Central memory CD8-positive, alpha-beta T cell (primary cell): ENCODE measurements at regions not wholly inside any gene's neighbourhood (a gene's known extent, or its start where the extent isn't known, plus 50 kb on each side); places are given as distances from the start of the nearest gene placed in this dataset.

ENCODE experiments used
- ATAC-seq: fragments of 150-1000 bp; cut with Tn5 transposase; replicated peaks from 2 replicates; pipeline ENCODE4 v1.10.0; 2022; ENCODE audit warnings: mild to moderate bottlenecking, moderate FRiP score, moderate number of reproducible peaks; ENCODE audit not compliant: poor library complexity, severe bottlenecking; ENCODE audit errors: extremely low read depth
- DNase-seq, 2 donors: peaks; one replicate each; pipeline ENCODE4 v3.0.0; 2021; ENCODE audit warnings: low spot score in 2 of 2
- H3K27ac Mint-ChIP-seq: one replicate; pipeline ENCODE4 v1.8.0; 2022; ENCODE audit warnings: low read depth, mild to moderate bottlenecking, moderate library complexity, mixed read lengths
- H3K27me3 Mint-ChIP-seq: one replicate; pipeline ENCODE4 v1.8.0; 2022; ENCODE audit warnings: mixed read lengths
- H3K36me3 Mint-ChIP-seq: one replicate; pipeline ENCODE4 v1.8.0; 2022; ENCODE audit warnings: mild to moderate bottlenecking, moderate library complexity, mixed read lengths; ENCODE audit not compliant: insufficient read depth
- H3K4me1 Mint-ChIP-seq: one replicate; pipeline ENCODE4 v1.8.0; 2022; ENCODE audit warnings: mixed read lengths
- H3K4me3 Mint-ChIP-seq: one replicate; pipeline ENCODE4 v1.8.0; 2022; ENCODE audit warnings: mild to moderate bottlenecking, moderate library complexity, mixed read lengths
- H3K9me3 Mint-ChIP-seq: one replicate; pipeline ENCODE4 v1.8.0; 2022; ENCODE audit warnings: mixed read lengths

DNA sequence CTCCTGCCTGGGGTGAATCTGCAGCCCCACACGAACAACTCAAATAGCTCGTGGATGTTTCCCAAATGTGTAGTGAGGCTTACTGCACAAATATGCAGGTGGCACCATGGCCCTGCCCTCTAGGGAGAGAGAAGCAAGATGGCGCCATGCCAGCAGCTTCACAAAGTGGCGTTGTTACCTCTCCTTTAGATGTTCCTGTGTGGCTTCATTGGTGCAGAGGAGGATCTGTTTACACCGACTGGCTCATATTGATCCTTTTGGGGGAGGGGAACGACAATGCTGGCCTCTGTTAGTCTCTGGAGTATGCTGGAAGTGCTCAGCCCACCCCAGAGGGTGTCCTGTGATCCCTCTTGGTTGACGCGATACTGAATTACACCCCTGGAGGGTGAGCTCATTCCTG, 99.5 kb upstream of the GATA6 start:
- H3K27me3 Mint-ChIP-seq = peaks cover 11% of the 10 kb centered on the region
- ATAC-seq = no peak
- H3K4me3 Mint-ChIP-seq = no peak overlapping the region
- H3K36me3 Mint-ChIP-seq = no peaks in the 10 kb centered on the region
- H3K4me1 Mint-ChIP-seq = no peaks in the 10 kb centered on the region
- H3K27ac Mint-ChIP-seq = no peak overlapping the region
- no peak for DNase-seq
- peaks cover 5% of the 10 kb centered on the region for H3K9me3 Mint-ChIP-seq

DNA sequence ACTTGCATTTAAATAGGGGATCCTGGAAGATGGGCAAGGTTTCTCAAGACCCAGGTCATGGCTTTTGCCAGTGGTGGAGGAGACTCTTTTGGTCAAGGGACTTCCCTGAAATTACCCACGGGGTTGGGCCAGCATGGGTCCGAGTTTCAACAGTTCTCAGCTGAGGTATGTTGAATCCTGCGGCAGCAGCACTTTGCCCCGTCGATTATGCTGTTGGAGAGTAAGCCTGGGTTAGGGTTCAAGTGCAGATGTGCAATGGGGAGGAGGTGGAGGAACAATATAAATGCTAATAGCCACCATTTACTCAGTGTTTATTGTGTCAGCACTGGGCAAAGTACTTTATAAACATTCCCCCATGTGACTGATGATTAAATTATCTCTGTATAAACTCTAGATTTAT, 96.0 kb upstream of the GATA6 start:
- peaks cover 5% of the 10 kb centered on the region for H3K9me3 Mint-ChIP-seq
- H3K27ac Mint-ChIP-seq = no peak overlapping the region
- no peaks in the 10 kb centered on the region for H3K4me1 Mint-ChIP-seq
- H3K4me3 Mint-ChIP-seq = no peak overlapping the region
- H3K36me3 Mint-ChIP-seq = no peaks in the 10 kb centered on the region
- H3K27me3 Mint-ChIP-seq = no peaks in the 10 kb centered on the region
- ATAC-seq = no peak
- DNase-seq = no peak

DNA sequence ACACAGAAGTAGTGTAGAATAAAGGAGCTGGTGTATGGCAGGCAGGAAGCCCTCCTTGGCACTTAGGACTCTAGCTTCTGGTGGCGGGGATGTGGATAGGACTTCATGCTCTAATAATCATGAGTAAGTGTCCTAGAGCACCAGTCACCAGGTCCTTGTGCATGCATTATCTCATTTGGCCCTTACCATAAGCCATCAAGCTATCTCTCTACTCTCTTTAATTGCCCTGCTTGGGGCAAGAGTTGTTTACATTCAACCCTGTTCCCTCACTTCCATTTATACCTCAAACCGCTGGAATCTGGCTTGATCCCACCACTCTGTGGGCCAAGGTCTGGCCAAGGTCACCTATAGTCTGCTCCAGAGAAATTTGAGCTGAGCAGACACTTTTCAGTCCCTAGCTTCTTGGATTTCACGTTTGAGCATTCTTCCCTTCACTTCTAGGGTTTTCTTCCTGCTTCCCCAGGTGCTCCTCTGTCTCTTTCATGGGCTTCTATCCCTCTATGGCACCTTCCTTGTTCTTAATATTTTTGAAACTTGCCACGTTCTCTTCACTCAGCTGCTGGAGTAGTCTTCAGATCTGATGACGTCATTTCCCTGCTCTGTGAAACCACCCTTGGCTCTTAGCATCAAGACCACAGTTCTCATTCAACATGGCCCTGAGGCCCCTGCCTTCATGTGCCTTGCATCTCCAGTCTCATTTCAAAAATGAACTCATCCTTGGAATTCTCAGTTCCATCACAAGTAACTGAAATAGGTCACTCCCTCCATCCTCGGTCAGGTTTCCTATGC, 94.9 kb upstream of the GATA6 start:
- no peaks in the 10 kb centered on the region for H3K4me1 Mint-ChIP-seq
- no peak overlapping the region for H3K4me3 Mint-ChIP-seq
- no peak overlapping the region for H3K27ac Mint-ChIP-seq
- ATAC-seq (no peak), DNase-seq (no peak)
- no peaks in the 10 kb centered on the region for H3K27me3 Mint-ChIP-seq
- peaks cover 5% of the 10 kb centered on the region for H3K9me3 Mint-ChIP-seq
- no peaks in the 10 kb centered on the region for H3K36me3 Mint-ChIP-seq

DNA sequence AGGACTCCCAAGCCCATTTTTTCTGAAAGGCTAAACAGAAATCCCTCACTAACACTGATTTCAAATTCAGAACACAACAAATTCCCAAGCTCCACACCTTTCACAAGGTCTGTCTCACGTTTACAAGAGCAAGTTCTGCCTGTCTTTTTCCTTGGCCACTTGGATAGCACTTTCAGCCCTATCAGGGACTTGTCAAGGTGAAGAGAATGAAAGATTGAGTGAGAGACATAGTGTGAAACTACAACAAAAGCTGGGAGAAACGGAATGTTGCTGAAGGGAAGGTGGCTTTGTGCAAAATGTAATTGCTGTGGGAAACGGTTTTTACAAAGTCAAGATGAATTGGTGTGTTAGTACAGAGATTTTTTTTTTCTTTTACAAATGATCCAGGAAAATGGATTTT, 89.4 kb upstream of the GATA6 start:
- DNase-seq (no peak), ATAC-seq (no peak)
- Mint-ChIP-seq H3K27me3 (peaks cover 16% of the 10 kb centered on the region), H3K9me3 (no peaks in the 10 kb centered on the region), H3K27ac (no peak overlapping the region), H3K36me3 (no peaks in the 10 kb centered on the region), H3K4me1 (no peaks in the 10 kb centered on the region), H3K4me3 (no peak overlapping the region)

DNA sequence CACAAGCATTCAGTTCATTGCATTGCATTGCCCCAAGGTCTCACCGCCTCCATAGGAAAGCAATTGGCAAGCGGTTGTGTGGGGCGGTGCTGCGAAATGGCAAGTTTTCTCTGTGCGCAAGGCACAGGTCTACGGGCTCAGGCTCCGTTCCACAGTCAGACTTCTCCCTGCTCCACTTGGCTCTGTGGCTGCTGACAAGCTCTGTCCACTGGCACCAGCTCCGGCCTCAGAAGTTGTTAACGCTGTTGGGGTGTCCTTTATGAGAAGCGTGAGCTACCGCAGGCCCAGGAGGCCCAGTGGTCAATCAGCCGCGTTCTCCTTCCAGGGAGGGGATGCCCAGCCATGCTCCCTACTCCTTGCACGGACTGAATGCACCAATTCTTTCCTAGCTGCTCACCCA, 87.0 kb upstream of the GATA6 start:
- no peak overlapping the region for H3K4me3 Mint-ChIP-seq
- no peaks in the 10 kb centered on the region for H3K36me3 Mint-ChIP-seq
- H3K27me3 Mint-ChIP-seq = peaks cover 27% of the 10 kb centered on the region
- no peaks in the 10 kb centered on the region for H3K9me3 Mint-ChIP-seq
- H3K27ac Mint-ChIP-seq = no peak overlapping the region
- no peaks in the 10 kb centered on the region for H3K4me1 Mint-ChIP-seq
- ATAC-seq (no peak), DNase-seq (no peak)

DNA sequence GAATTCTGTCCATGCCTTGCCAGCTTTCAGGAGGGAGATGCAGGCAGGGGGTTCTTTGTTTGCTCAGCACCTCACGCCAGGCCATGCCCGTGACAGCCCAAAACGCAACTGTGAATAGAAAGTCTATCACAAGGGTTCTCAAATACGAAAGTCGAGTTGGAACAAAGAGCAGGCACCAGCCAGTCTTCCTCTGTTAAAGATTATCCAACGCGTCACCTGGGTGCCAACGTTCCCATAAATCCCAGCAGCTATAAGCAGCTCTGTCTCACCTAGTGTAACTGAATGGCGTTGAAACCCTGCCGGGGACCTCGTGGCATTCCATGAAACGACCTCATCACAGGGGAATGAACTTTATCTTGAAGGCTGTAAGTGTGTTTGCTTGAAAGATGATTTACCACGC, 84.8 kb upstream of the GATA6 start:
- Mint-ChIP-seq H3K4me3 (no peak overlapping the region), H3K4me1 (no peaks in the 10 kb centered on the region), H3K27ac (no peak overlapping the region), H3K9me3 (no peaks in the 10 kb centered on the region), H3K36me3 (no peaks in the 10 kb centered on the region), H3K27me3 (peaks cover 27% of the 10 kb centered on the region)
- DNase-seq (no peak), ATAC-seq (no peak)

DNA sequence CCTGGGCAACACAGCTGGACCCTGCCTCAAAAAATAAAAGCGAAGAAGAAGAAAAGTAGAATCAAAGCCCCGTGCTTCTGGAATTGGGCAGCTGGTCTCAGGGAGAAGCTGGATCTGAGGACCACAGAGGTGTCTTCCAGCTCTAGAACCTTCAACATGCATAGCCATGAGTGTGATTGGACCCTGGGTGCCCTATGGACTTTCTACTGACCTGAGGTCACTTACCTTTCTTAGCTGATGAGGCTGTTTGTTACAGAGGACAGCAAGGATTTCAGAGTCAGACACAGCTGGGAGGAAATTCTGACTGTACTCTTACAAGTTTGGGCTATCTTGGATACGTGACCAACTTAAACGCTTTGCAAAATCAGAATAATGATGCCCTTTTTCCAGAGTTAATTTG, 82.4 kb upstream of the GATA6 start:
- ATAC-seq = no peak
- H3K4me3 Mint-ChIP-seq = no peak overlapping the region
- H3K9me3 Mint-ChIP-seq = no peaks in the 10 kb centered on the region
- H3K4me1 Mint-ChIP-seq = no peaks in the 10 kb centered on the region
- peaks cover 27% of the 10 kb centered on the region for H3K27me3 Mint-ChIP-seq
- DNase-seq = no peak
- no peak overlapping the region for H3K27ac Mint-ChIP-seq
- H3K36me3 Mint-ChIP-seq = no peaks in the 10 kb centered on the region

DNA sequence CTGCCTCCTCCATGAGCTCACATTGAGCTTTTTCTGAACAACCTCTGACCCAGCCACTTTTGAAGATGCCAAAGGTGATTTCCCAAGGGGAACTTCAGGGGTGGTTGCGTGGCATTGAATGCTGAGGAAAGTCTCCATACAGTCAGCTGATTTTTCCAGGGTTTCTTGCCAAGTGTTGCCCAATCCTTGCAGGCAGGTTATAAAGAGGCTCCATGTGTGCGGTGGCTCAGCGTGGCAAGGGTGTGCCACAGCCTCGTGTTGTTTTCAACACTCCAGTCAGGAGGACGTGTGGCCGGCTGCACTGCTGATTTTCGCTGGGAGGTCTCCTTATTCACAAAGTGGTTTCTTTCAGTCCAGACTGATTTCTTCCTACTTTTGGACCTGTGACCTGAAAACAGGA, 81.4 kb upstream of the GATA6 start:
- no peaks in the 10 kb centered on the region for H3K4me1 Mint-ChIP-seq

DNA sequence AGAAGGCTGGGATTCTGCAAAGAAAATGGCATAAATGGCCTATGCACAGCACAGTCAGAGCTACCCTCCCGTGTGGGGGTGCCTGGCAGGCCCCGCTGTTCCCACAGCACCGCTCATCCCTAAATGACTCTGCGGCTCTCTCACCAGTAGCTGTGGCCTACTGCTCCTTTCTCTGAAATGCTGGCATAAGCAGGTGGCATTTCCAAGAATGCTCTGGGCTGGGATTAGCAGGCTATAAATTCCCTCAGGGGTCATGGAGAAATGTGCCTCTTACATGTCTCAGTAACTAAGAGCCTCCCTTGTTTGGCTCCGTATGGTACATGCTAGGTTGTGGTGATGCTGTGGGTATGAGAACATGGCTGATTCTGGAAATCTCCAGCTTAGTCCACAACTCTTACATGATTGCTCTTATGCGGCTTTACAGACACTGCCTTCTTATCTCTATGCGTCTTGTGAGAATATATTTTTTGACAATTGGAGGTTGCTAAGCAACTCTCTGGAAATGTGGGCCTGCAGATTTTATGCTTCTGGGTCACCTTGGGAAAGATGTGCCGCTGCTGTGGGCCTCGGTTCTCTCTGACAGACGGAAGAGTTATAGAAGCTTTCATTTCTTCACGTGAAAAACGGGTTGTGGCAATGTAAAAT, 80.3 kb upstream of the GATA6 start:
- Mint-ChIP-seq H3K27me3 (peaks cover 32% of the 10 kb centered on the region), H3K4me3 (no peak overlapping the region), H3K4me1 (no peaks in the 10 kb centered on the region), H3K9me3 (no peaks in the 10 kb centered on the region), H3K27ac (no peak overlapping the region), H3K36me3 (no peaks in the 10 kb centered on the region)
- no peak for ATAC-seq
- DNase-seq = no peak

More for the DNA sequence above, 81.4 kb upstream of the GATA6 start:
- no peaks in the 10 kb centered on the region for H3K36me3 Mint-ChIP-seq
- H3K27me3 Mint-ChIP-seq = peaks cover 28% of the 10 kb centered on the region
- H3K9me3 Mint-ChIP-seq = no peaks in the 10 kb centered on the region
- H3K4me3 Mint-ChIP-seq = no peak overlapping the region
- no peak for ATAC-seq
- no peak overlapping the region for H3K27ac Mint-ChIP-seq
- no peak for DNase-seq

DNA sequence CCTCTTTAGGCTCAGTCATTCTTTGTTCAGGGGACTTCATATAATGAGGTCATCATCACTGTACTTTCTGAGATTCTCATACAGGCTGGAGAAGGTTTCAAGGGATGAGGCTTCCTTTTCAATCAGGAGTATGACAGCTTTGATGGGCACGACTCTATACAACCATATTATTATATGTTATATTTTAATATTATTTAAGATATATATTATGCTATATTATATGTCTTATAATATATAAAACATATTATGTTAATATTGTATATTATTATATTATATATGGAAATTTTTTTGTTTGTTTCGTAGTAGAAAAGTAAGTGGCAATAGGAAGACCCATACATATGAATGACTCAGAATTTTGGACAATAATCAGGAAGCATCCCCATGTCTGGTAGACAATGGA, 78.0 kb upstream of the GATA6 start:
- no peak overlapping the region for H3K4me3 Mint-ChIP-seq
- H3K27ac Mint-ChIP-seq = no peak overlapping the region
- H3K27me3 Mint-ChIP-seq = peaks cover 20% of the 10 kb centered on the region
- no peaks in the 10 kb centered on the region for H3K36me3 Mint-ChIP-seq
- DNase-seq (no peak), ATAC-seq (no peak)
- no peaks in the 10 kb centered on the region for H3K4me1 Mint-ChIP-seq
- H3K9me3 Mint-ChIP-seq = no peaks in the 10 kb centered on the region

DNA sequence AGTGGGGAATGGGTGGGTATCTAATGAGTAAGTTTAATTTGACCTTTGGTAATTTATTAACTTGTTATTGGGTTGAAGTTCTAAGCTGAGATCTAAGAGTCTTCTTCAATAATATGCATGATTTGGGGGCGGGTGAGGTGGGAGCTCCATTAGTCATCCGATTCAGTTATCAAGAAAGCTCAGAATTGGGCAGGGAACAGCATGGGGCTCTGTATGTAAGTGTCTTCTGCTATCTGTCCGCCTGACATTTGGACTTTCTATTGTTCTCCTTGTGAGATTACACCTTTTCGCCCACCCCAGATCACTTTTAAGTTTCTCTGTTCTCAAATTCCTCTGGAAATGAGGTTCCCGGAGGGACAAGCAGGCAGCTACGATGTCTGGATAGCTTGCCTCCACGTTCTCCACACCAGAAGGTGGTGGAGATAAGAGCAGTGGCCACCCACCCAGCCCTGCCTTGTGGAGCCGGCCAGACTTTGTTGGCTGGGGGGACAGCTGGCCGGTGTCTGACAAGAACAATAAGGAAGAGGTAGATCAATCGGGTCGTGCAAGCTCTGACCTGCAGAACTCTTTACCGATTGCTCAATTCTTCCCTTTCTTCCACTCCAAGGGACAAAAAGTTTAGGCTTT, 75.5 kb upstream of the GATA6 start:
- DNase-seq (no peak), ATAC-seq (no peak)
- Mint-ChIP-seq H3K27me3 (peaks cover 20% of the 10 kb centered on the region), H3K36me3 (no peaks in the 10 kb centered on the region), H3K4me1 (no peaks in the 10 kb centered on the region), H3K4me3 (no peak overlapping the region), H3K9me3 (no peaks in the 10 kb centered on the region), H3K27ac (no peak overlapping the region)

DNA sequence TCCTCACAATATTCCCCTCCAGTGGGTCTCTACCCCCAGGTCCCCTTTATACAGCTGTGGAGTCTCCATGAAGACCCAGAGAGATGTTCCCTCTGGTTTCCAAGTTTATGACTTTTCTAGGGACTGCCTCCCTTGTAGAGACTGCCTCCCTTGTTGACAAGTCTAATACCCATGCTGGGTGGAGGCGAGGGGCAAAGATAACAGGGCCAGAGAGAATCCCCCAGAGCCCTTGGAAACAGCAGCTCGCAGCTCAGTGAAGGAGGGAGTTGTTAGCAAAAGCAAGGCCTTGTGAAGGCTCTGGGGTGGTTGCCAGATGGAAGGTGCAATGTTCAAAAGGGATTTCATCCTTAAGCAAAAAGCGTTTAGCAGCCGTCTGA, 75.0 kb upstream of the GATA6 start:
- no peak for ATAC-seq
- no peaks in the 10 kb centered on the region for H3K36me3 Mint-ChIP-seq
- peaks cover 20% of the 10 kb centered on the region for H3K27me3 Mint-ChIP-seq
- H3K27ac Mint-ChIP-seq = no peak overlapping the region
- DNase-seq = no peak
- no peaks in the 10 kb centered on the region for H3K4me1 Mint-ChIP-seq
- H3K4me3 Mint-ChIP-seq = no peak overlapping the region
- H3K9me3 Mint-ChIP-seq = no peaks in the 10 kb centered on the region

DNA sequence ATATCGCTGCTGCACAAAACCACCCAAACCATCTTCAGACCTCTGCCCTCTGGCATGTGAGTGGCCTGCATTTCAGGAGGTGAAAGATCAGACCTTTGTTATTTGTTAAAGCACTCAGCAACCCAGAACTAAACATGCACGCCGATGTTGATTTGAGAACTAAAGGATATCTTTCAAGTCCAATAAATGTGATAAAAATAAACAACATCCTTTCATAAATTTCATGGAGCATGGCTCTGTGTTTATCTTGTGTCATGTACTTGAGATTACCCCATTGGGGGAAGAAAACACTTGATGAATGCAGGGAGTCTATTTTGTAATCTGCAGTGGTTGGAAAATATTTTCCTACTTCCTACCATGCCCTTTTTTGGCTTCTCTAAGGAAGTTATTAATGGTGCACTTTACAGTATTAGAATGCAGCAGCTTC, 70.8 kb upstream of the GATA6 start:
- ATAC-seq (no peak), DNase-seq (no peak)
- H3K4me1 Mint-ChIP-seq = peaks cover 6% of the 10 kb centered on the region
- no peak overlapping the region for H3K4me3 Mint-ChIP-seq
- no peak overlapping the region for H3K27ac Mint-ChIP-seq
- H3K27me3 Mint-ChIP-seq = peaks cover 13% of the 10 kb centered on the region
- H3K36me3 Mint-ChIP-seq = no peaks in the 10 kb centered on the region
- no peaks in the 10 kb centered on the region for H3K9me3 Mint-ChIP-seq
